OCI-LY1 (cell line): ENCODE measurements at regions not wholly inside any gene's neighbourhood (a gene's known extent, or its start where the extent isn't known, plus 50 kb on each side); places are given as distances from the start of the nearest gene placed in this dataset.

Experiments
- H2AFZ ChIP-seq: fragments of 200-600 bp; sonication (generic), shearing (Covaris generic); 2 replicates; pipeline ENCODE4 v1.6.0; 2014; ENCODE audit warnings: antibody characterized with exemption, mild to moderate bottlenecking, low read length
- H3F3A ChIP-seq: fragments of 200-600 bp; sonication (generic), shearing (Covaris generic); 2 replicates; pipeline ENCODE4 v1.6.0; 2014; ENCODE audit warnings: mild to moderate bottlenecking, antibody characterized with exemption, low read length, moderate library complexity; ENCODE audit not compliant: insufficient read depth
- H3K27ac ChIP-seq: fragments of 200-600 bp; sonication (generic); 2 replicates; pipeline ENCODE4 v1.5.1; 2014; ENCODE audit warnings: low read length, mixed run types, mild to moderate bottlenecking, low read depth; ENCODE audit not compliant: poor library complexity, severe bottlenecking
- H3K27me3 ChIP-seq: fragments of 200-600 bp; sonication (generic); 2 replicates; pipeline ENCODE4 v1.6.0; 2014; ENCODE audit warnings: antibody characterized with exemption, mild to moderate bottlenecking, low read length, moderate library complexity; ENCODE audit not compliant: insufficient read depth
- H3K36me3 ChIP-seq: fragments of 200-600 bp; sonication (generic); 2 replicates; pipeline ENCODE4 v1.6.1; 2014; ENCODE audit warnings: mild to moderate bottlenecking, antibody characterized with exemption, low read length, moderate library complexity, mixed read lengths; ENCODE audit not compliant: insufficient read depth
- H3K4me1 ChIP-seq: fragments of 200-600 bp; sonication (generic); 2 replicates; pipeline ENCODE4 v1.5.1; 2014; ENCODE audit warnings: mild to moderate bottlenecking, low read length, moderate library complexity; ENCODE audit not compliant: insufficient read depth, severe bottlenecking
- H3K4me2 ChIP-seq: fragments of 200-600 bp; sonication (generic), shearing (Covaris generic); 2 replicates; pipeline ENCODE4 v1.6.1; 2014; ENCODE audit warnings: low read length
- H3K4me3 ChIP-seq: fragments of 200-600 bp; sonication (generic); 2 replicates; pipeline ENCODE4 v1.5.1; 2014; ENCODE audit warnings: low read length, low read depth, mild to moderate bottlenecking, mixed read lengths; ENCODE audit not compliant: poor library complexity, severe bottlenecking
- H3K79me2 ChIP-seq: fragments of 200-600 bp; shearing (Covaris generic); 2 replicates; pipeline ENCODE4 v1.6.1; 2016; ENCODE audit warnings: mixed run types, low read length, mixed read lengths; ENCODE audit not compliant: insufficient read depth
- H3K9ac ChIP-seq: fragments of 200-600 bp; sonication (generic), shearing (Covaris generic); 2 replicates; pipeline ENCODE4 v1.6.1; 2014; ENCODE audit warnings: mild to moderate bottlenecking, low read length, mixed read lengths
- H3K9me2 ChIP-seq: fragments of 200-600 bp; sonication (generic), shearing (Covaris generic); 2 replicates; pipeline ENCODE4 v1.6.1; 2014; ENCODE audit warnings: low read depth, mild to moderate bottlenecking, low read length, mixed read lengths
- H3K9me3 ChIP-seq: fragments of 200-600 bp; shearing (Covaris generic); 2 replicates; pipeline ENCODE4 v1.6.1; 2014; ENCODE audit warnings: low read length, mixed read lengths
- H4K20me1 ChIP-seq: fragments of 200-600 bp; sonication (generic), shearing (Covaris generic); 2 replicates; pipeline ENCODE4 v1.6.0; 2016; ENCODE audit warnings: mild to moderate bottlenecking, low read length; ENCODE audit not compliant: insufficient read depth
- EZH2 ChIP-seq: fragments of 200-600 bp; sonication (generic), shearing (Covaris generic); IDR thresholded peaks from 2 replicates; pipeline ENCODE4 v1.8.0; 2017; ENCODE audit warnings: borderline replicate concordance, mixed run types, mild to moderate bottlenecking, antibody characterized with exemption, low read length, moderate library complexity, mixed read lengths
- TF ChIP-seq, protein P1 (sequence below): fragments of 200-600 bp; sonication (generic), shearing (Covaris generic); IDR thresholded peaks from 2 replicates; pipeline ENCODE4 v1.5.1; 2017; ENCODE audit warnings: mild to moderate bottlenecking, antibody characterized with exemption, low read length, moderate library complexity, mixed read lengths

DNA sequence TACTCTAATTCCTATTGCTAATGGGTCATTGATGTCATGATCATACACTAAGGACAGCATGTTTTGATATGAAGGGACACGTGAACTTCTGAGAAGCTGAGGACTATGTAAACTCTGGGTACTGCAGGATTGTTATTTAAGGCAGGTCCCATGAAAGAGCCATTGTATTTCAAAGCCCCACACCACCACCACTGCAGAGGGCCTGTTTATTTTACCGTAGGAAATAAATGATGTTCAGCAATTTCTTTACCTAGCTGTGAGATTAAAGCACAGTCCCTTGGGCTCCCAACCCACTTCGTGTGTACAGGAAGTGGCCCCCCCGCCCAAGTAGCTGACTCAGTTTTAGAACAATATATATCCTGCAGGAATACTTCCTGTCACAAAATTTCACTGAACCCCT, 89.8 kb upstream of the ACSL4 start:
- Histone ChIP-seq H3K9ac (no peak overlapping the region), H3K27me3 (no peaks in the 10 kb centered on the region), H3K9me2 (no peaks in the 10 kb centered on the region), H2AFZ (no peak overlapping the region), H3K36me3 (no peaks in the 10 kb centered on the region), H3K4me3 (no peak overlapping the region), H3K4me2 (no peak overlapping the region), H3K79me2 (no peaks in the 10 kb centered on the region), H3K27ac (no peak overlapping the region), H3K4me1 (no peaks in the 10 kb centered on the region), H3F3A (no peaks in the 10 kb centered on the region), H4K20me1 (no peaks in the 10 kb centered on the region), H3K9me3 (no peaks in the 10 kb centered on the region)
- TF ChIP-seq EZH2 = no peak
- TF ChIP-seq, protein P1, sequence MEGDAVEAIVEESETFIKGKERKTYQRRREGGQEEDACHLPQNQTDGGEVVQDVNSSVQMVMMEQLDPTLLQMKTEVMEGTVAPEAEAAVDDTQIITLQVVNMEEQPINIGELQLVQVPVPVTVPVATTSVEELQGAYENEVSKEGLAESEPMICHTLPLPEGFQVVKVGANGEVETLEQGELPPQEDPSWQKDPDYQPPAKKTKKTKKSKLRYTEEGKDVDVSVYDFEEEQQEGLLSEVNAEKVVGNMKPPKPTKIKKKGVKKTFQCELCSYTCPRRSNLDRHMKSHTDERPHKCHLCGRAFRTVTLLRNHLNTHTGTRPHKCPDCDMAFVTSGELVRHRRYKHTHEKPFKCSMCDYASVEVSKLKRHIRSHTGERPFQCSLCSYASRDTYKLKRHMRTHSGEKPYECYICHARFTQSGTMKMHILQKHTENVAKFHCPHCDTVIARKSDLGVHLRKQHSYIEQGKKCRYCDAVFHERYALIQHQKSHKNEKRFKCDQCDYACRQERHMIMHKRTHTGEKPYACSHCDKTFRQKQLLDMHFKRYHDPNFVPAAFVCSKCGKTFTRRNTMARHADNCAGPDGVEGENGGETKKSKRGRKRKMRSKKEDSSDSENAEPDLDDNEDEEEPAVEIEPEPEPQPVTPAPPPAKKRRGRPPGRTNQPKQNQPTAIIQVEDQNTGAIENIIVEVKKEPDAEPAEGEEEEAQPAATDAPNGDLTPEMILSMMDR = no peak

DNA sequence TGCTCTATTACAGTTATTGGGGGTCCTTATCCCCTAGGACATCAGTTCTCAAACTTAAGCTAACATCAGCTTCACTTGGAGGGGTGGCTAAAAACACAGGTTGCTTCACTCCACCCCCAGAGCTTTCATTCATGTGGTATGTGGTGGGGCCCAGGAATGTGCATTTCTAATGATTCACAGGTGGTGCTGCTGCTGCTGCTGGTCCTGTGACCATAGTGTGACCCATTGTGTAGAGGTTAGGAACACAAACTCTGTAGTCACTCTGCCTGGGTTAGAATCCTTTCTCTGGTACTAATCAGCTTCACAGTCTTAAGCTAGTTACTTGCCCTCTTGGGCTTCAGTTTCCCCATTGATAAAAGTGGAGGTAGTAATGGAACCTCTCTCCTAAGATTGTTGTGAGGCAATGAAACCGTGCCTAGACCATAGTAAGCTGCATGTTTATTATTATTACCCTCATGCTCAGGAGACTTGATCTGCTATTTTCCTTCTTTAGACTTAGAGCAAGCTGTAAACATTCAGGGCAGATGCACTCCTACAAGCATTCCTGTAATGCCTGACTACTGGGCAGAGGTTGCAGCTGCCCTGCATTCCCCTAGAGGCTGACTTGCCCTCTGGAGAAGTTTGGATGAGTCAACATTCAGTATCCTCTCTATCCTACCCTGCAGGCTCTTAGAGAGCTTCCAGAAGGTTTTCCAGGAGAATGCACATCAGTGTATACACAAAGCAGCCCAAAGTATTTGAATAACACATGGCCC, 94.1 kb upstream of the ACSL4 start:
- Histone ChIP-seq H2AFZ (no peak overlapping the region), H3K9me2 (no peaks in the 10 kb centered on the region), H3K36me3 (no peaks in the 10 kb centered on the region), H3K27me3 (no peaks in the 10 kb centered on the region), H3K4me2 (no peak overlapping the region), H3K27ac (no peak overlapping the region), H3K9ac (no peak overlapping the region), H4K20me1 (no peaks in the 10 kb centered on the region), H3K4me1 (no peaks in the 10 kb centered on the region), H3K9me3 (no peaks in the 10 kb centered on the region), H3K79me2 (no peaks in the 10 kb centered on the region), H3F3A (no peaks in the 10 kb centered on the region), H3K4me3 (no peak overlapping the region)
- TF ChIP-seq, protein P1 = no peak
- TF ChIP-seq EZH2 = no peak

DNA sequence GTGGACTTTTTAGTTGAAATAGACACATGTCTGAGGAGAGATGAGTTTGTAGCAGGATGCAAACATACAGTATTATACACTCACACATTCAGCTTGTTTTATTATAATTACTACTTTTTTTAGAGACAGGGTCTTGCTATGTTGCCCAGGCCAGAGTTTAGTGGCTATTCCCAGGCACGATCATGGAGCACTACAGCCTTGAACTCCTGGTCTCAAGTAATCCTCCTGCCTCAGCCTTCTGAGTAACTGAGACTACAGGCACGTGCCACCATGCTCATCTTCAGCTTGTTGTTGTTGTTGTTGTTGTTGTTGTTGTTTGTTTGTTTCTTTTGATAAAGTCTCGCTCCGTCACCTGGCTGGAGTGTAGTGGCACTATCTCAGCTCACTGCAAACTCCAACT, 94.7 kb upstream of the ACSL4 start:
- Histone ChIP-seq H3K9ac (no peak overlapping the region), H3K4me2 (no peak overlapping the region), H3K27me3 (no peaks in the 10 kb centered on the region), H3K9me3 (no peaks in the 10 kb centered on the region), H2AFZ (no peak overlapping the region), H3K27ac (no peak overlapping the region), H3K79me2 (no peaks in the 10 kb centered on the region), H3F3A (no peaks in the 10 kb centered on the region), H3K4me3 (no peak overlapping the region), H4K20me1 (no peaks in the 10 kb centered on the region), H3K36me3 (no peaks in the 10 kb centered on the region), H3K4me1 (no peaks in the 10 kb centered on the region), H3K9me2 (no peaks in the 10 kb centered on the region)
- TF ChIP-seq EZH2 = no peak
- TF ChIP-seq, protein P1 = no peak
